Skin of body (tissue), 1 donor: ENCODE measurements at regions not wholly inside any gene's neighbourhood (a gene's known extent, or its start where the extent isn't known, plus 50 kb on each side); places are given as distances from the start of the nearest gene placed in this dataset.
"Not testable (repeated sequence)": the region's sequence is repeated elsewhere in the genome, so short reads cannot be mapped to it uniquely, and the experiment has no call there.

Experiments
- DNase-seq: peaks from one replicate; lab custom pipeline; 2025; lab: John Stamatoyannopoulos, UW

- peak; percentile 65 for DNase-seq
Observed at GRCh38 chr10:4450981-4451908, 374.8 kb upstream of the AKR1E2 start.

GRCh38 chr10:4450169-4450568 is 375.8 kb upstream of the AKR1E2 start:
- DNase-seq, result no peak

GRCh38 chr10:4448030-4448429 is 378.0 kb upstream of the AKR1E2 start:
- no peak for DNase-seq

DNA sequence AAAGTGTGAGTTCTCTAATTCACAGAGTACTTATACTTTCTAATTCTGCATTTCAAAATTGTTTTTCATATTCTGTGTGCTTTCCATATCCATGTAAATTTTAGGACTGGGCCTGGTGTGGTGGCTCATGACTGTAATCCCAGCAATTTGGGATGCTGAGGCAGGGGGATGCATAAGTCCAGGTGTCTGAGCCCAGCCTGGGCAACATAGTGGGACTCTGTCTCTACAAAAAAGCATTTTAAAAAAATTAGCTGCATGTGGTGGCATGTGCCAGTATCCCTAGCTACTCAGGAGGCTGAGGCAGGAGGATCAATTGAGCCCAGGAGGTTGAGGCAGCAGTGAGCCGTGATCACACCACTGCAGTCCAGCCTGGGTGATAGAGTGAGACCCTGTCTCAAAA is 382.6 kb upstream of the AKR1E2 start:
- no peak for DNase-seq

GRCh38 chr10:4442296-4442695 is 383.7 kb upstream of the AKR1E2 start:
- no peak for DNase-seq

- DNase-seq, result no peak
Observed at GRCh38 chr10:4440260-4440659, 385.7 kb upstream of the AKR1E2 start.

DNA sequence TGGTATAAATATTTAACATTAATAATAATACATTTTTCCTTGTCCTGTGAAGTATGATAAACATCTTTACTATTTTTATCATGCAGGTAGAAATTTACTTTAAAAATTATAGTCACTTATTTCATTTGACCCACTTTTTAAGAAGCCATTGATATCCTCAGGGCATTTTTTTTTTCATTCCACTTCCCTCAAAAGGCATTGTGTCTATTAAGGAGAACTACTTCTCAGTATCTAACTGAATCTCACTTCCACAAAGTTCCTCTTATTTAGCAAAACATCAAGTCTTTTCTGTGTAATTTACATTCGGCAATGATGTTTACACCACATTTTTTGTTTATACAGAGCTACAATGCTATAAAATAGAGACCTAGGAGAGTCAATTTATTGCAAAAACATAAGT is 388.2 kb upstream of the AKR1E2 start:
- no peak for DNase-seq

DNA sequence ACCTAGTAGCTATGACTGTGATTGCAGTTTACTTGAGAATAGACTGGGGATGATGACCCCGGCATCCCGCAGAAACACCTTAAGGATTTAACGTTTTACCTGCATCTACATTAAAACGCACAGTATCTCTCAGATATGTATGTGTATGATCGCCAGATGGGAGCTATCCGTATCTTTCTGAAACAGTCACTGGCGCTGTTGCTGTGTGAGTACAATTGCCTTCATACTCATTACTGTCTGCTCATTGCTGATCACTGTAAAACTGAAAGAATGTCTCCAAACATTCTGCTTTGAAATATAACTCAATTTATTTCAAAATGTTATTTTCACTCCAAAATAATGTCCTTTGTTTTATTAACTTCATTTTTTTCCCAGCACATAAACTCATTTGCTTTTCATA is 388.9 kb upstream of the AKR1E2 start:
- DNase-seq, result no peak

GRCh38 chr10:4436103-4436502 is 389.9 kb upstream of the AKR1E2 start:
- no peak for DNase-seq

- DNase-seq, result no peak
Observed at GRCh38 chr10:4434516-4435071, 391.4 kb upstream of the AKR1E2 start.

- DNase-seq, result no peak
Observed at GRCh38 chr10:4434105-4434504, 391.9 kb upstream of the AKR1E2 start.

DNA sequence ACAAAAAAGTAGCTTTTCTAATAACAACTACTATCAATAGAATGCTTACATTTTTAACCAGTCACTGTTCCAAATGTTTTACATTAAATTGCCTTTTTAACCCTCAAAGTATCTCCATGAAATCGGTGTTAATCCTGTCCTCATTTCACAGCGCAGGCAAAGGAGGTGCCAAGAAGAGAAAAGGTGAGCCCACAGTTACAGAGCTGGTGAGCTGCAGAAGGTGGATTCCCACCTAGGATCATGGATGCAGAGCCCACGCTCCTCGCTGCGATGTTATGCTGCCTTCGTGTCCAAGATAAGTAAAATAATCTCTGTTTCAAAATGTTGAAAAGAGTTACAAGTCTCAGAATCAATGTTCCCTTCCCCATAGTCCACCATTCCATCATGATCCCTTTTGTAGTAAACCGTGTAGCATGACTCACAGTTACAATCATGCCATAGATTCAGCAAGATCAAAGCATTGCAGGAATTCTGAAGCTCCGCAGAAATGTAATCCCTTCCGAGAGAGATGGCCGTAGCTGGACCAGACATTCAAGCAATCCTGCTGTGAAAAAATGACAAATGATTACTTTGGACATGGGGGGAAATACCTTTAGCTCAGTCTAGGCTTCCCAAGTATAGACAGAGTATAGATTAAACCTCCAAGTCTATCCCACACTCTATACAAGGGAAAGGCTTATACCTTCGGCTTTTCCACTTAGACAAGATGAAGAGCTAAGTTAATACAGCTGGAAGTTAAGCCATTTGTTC is 394.7 kb upstream of the AKR1E2 start:
- DNase-seq, result no peak

DNA sequence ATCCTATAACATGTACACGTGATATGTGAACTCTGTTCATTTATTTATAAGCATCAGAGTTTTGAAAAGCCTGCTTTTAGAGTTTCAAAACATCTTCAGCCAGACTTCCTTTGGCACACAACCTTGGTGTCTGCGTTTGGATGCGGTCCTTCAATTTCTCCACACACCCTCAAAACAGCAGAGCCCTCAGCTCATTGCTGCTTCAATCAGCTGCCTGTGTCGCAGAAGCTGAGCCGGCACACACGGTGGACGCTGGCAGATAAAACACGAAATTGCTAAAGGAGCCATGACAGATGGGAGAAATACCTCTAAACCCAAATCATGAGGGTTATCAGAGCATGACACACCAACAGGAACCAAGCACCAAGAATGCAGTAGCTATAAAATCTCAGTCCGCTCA is 396.4 kb upstream of the AKR1E2 start:
- no peak for DNase-seq

DNA sequence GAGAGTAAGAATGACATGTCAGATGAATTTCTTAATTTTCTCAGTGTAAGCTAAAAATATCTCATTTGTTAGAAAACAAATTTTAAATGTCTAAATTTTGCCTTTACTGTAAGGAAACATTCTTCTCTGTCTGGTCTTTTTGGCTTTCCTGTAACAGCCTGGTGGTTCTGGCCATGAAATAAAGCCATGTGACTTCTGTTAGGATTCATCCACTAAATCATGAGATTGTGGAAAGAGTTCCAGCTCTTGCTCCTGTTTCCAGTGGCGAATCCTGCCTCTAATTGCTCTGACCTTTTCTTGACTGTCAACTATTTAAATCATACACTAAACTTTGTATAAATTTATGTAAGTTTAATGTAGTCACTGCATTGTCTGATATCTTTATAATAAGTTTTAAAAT is 398.5 kb upstream of the AKR1E2 start:
- no peak for DNase-seq

DNA sequence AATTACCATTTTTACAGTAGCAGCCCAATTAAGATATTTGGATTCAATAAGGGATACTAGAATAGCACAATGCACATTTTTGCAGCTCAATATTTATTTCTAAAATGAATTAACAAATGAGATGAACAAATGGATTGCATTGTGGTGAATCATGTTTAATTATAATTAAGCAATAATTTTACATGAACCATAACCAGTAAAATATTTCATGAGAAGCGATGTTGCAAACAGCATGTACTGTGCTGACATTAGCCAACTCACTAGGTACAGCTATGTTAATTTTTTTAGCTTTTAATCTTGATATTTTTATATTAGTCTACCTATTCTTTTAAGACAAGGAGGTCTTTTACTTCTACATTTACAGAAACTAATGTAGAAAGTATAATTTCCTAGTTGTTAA is 399.1 kb upstream of the AKR1E2 start:
- DNase-seq, result no peak

GRCh38 chr10:4409319-4409718 is 416.7 kb upstream of the AKR1E2 start:
- DNase-seq, result no peak

DNA sequence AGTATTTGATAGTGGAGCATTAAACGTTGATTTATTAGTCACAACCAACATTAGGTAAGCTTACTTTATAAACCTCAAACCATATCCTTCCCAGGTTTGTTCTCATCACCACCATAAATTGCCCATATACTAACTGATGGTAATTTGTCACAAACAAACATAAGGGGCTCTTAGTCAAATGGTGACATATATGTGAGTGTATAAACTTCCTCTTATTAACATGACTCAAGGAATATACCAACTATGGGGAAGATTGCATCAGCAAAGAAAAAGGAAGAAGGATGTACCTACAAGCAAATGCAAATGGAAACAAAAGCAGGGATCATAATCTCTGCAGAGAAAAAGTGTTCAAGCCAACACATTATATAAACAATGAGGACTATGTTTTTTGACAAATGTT is 418.2 kb upstream of the AKR1E2 start:
- DNase-seq, result no peak

- no peak for DNase-seq
Observed at GRCh38 chr10:4405828-4406227, 420.2 kb upstream of the AKR1E2 start.

GRCh38 chr10:4403638-4404252 is 422.3 kb upstream of the AKR1E2 start:
- no peak for DNase-seq

DNA sequence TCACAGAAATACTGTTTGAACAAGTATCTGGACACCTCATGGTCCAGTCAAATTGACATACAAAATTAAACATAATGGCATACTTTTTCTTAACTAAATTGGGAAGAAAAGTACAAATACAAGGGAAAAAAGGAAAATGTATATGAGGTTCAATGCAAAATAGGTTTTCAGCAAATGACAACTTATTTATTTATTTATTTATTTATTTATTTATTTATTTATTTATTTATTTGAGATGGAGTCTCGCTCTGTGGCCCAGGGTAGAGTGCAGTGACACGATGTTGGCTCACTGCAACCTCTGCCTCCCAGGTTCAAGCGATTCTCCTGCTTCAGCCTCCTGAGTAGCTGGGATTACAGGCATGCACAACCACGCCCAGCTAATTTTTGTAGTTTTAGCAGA is 424.9 kb upstream of the AKR1E2 start:
- DNase-seq, result not testable (repeated sequence)

GRCh38 chr10:4399556-4399955 is 426.5 kb upstream of the AKR1E2 start:
- peak; percentile 64 for DNase-seq

- DNase-seq, result no peak
Observed at GRCh38 chr10:4398602-4399001, 427.4 kb upstream of the AKR1E2 start.
